GM21723 (cell line): ENCODE measurements at regions not wholly inside any gene's neighbourhood (a gene's known extent, or its start where the extent isn't known, plus 50 kb on each side); places are given as distances from the start of the nearest gene placed in this dataset.
"Not testable (repeated sequence)": the region's sequence is repeated elsewhere in the genome, so short reads cannot be mapped to it uniquely, and the experiment has no call there.

ENCODE experiments used
- ATAC-seq: cut with Tn5 transposase; IDR thresholded peaks from one replicate; pipeline ENCODE4 v1.9.1; 2021; ENCODE audit warnings: mild to moderate bottlenecking, moderate library complexity; ENCODE audit not compliant: unreplicated experiment

DNA sequence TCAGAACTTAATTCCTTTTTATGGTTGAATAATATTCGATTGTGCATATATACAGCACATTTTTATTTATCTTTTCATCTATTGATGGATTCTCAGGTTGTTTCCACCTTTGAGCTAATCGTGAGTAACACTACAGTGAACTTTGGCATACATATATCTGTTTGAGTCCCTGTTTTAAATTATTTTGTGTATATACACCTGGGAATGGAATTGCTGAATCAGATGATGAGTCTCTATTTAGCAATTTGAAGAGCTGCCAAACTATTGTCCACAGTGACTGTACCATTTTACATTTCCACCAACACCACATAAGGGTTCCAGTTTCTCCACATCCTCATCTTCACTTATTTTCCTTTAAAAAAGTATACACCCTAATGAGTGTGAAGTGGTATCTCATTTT lies 166.2 kb upstream of the FGF13 start:
- no peak for ATAC-seq

DNA sequence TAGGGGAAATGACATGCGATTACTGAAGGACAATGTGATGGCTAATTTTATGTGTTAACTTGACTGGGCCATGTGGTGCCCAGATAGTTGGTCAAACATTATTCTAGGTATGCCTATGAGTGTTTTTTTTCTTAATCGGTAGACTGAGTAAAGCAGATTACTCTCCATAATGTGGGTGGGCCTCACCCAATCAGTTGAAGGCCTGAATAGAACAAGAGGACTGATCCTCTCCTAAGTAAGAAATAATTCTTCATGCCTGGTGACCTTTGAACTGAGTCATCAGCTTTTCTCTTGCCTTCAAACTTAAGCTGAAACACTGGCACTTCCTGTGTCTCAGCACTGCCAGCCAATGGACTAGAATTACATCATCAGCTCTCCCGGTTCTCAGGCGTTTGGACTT lies 164.0 kb upstream of the FGF13 start:
- no peak for ATAC-seq

DNA sequence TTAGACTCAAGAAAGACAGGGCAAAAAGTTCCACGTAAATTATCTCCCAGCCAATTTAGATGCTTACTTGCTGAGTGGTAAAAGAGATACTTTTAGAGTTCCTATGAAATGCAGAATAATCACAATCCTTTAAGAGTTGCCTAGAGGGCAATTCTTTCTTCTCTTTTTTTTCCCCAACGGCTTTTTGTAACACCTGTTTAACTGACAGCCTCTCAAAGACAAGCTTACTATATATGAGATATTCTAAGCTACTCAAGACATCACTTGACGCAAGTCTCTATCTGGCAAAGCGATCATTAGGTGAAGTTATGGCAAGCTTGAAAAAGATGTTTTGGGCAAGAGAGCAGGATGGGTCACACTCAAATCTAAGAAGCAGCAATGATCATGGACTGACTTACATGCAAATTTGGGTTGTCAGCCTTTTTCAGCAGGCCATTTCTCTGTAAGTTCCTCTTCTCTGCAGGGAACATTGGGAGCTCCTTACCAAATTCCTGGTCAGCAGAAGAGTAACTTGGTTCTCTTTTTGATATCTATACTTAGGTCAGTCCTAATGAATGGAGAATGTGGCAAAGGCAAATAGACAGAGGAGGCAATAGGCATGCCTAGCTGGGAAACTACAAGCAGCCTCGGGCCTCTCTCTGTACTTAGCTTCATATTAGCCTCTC lies 162.9 kb upstream of the FGF13 start:
- no peak for ATAC-seq

DNA sequence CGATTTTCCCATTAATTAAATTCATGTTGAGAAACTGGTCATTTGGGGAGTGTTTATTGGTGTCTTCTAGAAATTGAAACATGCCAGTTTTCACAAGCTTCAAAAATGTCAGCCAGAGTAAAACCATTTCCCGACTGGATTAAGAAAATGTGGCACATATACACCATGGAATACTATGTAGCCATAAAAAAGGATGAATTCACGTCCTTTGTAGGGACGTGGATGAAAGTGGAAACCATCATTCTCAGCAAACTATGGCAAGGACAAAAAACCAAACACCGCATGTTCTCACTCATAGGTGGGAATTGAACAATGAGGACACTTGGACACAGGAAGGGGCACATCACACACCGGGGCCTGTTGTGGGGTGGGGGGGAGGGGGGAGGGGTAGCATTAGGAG lies 162.1 kb upstream of the FGF13 start:
- ATAC-seq: not testable (repeated sequence)

DNA sequence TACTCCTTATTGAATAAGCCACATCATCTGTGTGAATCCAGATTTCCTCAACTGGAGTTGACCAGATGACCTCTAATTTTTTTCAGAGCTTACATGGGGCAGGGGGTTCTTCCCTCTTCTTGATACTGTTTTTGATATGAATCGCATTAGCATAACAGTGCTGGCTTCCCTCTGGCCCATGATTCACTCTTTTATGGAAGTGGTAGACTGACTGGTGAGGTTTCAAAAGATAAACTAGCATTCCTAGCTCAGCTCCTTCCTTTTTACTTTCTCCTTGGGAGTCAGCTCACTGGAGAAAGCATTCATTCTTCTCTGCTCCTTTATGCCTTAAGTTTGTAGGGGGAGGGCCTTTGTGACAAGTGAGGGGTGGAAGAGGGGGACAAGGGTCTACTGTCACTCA lies 161.0 kb upstream of the FGF13 start:
- ATAC-seq: no peak

DNA sequence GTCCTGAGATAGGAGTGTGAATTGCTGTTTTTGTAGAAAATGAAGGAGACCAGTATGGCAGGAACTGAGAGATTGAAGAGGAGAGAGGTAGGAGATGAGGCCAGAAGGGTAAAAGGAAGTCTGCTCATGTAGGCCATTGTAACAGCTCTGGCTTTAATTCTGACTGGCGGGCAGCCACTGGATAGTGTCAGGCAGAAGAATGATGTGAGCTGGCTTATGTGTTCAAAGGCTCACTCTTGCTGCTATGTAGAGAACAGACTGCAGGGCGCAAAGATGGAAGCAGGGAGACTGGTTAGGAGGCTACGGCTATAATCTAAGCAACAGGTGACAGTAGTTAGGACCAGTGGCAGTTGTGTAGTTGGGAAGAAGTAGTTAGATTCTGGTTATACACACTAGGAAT lies 160.2 kb upstream of the FGF13 start:
- no peak for ATAC-seq

DNA sequence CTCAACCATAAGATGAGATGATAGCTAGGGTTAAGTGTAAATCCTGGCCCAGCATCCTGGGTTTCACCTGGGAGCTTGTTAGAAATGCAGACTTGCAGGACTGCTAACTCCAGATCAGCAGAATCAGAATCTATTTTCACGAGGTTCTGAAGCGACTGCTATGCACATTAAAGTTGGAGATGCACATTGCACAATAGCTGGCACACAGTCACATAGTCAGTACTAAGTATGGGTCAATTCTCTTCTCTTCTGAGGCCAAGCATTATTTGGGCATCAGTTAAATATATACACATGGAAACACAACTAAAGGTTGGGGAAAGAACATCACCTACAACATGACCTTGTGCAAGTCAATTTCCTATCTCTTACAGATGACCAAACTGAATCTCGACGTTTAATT lies 155.1 kb upstream of the FGF13 start:
- no peak for ATAC-seq

DNA sequence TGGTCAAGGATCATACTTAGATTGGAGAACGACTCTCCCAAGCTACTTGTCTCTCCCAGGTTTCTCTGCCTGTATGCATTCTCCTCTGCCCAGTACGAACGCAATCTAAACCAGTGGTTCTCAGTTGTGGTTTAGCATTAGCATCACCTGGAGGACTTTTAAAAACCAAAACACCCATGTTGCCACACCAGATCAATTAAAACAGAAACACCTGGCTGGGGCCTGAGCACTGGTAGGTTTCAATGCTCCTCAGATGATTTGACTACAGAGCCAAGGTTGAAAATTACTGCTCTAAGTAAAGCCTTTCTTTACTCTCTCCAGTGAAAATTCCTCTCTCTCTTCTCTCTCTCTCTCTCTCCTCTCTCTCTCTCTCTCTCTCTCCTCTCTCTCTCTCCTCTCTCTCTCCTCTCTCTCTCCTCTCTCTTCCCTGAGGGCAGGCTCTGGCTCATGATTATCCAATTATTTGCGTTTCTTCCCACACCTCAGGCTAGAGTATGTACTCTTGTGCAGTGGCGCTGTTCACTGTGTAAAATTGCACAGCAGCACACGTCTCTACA lies 153.7 kb upstream of the FGF13 start:
- ATAC-seq: no peak

DNA sequence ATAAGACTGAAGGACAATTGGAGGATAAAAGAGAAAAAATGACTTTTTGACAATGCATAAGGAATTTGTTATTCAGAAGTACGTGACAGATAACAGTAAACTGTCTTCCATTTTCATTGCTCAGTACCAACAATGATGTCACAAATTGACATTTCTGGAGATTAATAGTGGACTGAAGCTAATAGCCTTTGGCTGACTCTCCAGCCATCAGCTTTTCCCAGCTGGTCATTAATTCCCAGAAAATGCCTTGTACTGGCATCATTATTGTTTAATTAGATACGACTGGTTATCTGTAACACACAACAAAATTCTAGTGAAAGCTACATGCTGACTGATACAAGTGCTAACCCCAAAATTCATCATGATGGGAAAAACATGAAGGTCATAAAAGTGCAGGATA lies 147.9 kb upstream of the FGF13 start:
- ATAC-seq: no peak

DNA sequence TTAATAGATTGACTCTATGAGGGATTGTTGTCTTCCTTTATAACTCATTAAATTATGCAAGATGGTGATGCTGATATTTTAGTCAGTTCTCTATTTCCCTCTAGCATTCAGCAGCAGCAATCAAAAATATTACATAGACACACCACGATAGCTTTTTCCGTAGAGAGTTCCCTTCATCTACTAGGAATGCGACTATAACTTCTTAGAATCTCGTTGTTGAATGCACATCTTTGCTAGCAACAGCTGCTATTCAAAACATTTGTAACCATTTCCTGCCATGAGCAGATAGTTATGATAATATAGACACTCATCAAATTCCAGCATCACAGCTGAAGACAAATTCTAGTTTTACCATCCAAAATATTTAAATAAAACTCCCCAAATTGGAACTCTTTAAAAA lies 147.4 kb upstream of the FGF13 start:
- ATAC-seq: no peak

DNA sequence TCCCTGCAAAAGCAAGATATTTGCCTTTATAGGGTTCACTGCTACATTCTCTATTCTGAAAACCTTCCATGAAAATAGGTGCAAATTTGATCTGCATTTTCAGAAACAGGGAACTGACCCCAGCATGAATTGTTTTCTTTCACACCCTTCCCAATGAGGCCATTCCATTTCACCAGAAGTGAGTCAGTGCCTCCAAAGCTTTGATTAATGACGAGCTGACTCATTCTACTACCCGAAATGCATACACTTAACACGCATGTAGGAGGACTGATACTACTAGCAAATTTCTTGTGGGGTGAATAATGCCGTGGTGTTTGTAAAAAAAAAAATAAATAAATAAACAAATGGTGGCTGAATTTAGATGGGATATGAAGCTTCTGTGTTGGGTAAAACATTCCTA lies 146.9 kb upstream of the FGF13 start:
- ATAC-seq: no peak

DNA sequence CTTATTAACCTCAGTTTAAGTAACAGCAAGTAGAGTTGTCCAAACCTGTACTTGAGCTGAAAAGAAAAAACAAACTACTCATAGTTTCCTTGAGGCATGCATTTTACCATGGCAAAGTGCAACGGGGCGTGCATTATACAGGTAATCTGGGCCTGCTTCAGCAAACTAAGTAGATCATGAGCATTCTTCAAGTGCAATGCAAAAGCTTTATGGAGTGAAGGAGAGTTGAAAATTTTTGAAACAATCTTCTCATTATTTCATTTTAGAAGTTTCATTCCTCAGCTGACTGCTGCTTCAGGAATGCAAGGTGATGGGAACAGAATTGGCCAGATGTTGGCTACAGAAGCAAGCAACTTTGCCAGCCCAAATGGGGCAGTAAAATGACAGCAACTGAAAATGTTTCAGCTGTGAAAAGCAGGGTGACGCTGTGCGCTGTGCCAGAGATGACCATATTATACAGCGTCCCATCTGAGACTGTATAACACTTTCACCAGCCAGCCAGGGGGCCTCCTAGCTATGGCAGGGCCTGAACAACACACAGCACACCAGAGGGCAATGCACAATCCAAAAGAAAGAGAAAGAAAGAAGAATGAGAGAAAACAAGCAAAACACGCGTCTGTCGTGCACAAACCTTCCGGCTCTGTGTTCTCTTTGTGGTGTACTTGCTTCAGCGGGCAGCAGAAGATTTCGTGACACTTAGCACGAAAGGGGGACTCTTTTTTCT lies 145.5 kb upstream of the FGF13 start:
- no peak for ATAC-seq

DNA sequence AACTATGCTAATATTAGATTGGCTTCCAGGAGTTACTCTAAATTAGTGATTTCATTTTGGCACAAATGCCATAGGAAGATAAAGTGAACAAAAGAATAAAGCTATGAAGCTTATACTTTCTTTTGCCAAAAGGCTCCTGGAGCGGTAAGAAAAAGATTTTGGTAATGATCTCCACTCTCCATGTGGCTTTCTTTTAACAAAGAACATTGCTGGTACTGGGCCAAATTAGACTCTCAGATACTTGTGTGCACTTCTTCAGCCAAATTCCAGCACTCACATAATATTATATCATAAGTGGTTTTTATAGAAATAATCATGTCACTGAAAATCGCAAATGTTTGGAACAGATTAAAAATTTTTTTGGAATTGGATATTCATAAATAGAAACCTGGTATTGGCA lies 142.4 kb upstream of the FGF13 start:
- ATAC-seq: no peak

DNA sequence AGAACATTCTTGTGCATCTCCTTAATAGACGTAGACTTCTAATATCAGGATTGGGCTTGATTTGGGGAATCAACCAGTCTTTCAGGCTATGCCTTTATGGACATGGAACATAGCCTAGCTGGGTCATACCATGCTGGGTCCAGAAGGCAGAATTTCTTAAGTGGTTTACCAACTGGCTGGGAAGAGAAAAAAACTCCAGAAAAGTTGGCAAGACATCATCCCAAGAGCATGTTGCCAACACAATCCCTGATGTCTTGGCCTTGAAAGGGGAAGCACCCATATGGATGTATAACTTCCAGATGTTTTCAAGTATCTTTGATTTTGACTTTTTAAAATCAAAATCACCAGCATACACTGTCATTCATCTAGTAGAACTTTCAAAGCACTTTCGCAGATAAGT lies 138.0 kb upstream of the FGF13 start:
- no peak for ATAC-seq

DNA sequence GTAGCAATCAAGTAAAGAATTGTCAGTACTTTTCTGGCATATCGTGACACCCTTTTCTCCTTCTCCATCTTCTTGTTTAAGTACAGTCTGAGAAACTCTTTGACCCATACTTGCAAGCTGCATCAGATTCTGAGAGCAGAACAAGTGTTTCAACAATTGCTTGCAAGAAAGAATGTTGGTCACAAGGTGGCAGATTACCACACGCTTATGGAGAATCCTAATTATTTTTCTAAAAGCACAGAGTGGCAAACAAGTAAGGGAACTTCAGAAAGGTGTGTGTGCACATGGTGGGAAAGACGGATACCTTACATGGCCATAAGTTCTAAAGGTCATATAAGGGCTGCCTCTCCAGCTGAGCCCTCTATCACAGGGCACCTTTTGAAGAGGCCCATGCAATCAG lies 136.4 kb upstream of the FGF13 start:
- no peak for ATAC-seq

DNA sequence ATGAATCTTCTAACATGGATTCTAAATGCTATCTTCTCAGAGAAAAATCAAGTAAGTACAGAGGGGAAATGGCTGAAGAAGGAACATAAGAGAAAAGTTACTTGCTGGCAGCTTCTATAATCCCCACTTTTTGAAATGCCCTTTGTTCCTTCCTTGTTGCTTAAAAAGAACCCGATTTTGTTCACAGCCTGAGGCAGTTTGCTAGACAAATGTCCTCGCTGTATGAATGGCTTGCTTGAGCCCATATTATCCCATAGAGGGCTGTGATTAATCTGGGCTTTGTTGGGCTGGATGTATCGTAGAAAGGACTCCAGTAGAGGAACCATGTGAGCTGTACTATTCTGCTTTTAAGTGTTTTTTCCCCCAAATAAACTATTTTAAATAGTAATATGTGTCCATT lies 134.3 kb upstream of the FGF13 start:
- no peak for ATAC-seq

DNA sequence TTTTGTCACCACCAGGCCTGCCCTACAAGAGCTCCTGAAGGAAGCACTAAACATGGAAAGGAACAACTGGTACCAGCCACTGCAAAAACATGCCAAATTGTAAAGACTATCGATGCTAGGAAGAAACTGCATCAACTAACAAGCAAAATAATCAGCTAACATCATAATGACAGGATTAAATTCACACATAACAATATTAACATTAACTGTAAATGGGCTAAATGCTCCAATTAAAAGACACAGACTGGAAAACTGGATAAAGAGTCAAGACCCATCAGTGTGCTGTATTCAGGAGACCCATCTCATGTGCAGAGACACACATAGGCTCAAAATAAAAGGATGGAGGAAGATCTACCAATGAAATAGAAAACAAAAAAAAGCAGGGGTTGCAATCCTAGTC lies 95.9 kb upstream of the FGF13 start:
- ATAC-seq: not testable (repeated sequence)

DNA sequence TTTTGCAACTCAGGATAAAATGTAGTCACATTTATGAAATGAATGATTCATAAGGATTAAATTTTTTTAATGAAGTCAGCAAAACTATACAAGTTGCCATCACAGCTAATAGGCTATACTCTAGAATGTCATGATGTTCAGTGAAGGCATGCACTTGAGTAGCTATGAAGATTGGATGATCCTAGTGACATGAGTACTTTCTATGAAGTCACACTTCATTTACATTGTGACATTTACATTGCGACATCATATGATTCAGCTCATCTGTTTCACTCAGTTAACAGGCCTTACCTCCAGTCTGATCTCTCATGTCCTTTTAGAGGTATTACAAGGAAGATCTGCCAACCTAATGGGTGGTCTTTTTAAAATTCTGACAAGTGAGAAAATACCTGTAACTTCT lies 82.7 kb upstream of the FGF13 start:
- no peak for ATAC-seq

DNA sequence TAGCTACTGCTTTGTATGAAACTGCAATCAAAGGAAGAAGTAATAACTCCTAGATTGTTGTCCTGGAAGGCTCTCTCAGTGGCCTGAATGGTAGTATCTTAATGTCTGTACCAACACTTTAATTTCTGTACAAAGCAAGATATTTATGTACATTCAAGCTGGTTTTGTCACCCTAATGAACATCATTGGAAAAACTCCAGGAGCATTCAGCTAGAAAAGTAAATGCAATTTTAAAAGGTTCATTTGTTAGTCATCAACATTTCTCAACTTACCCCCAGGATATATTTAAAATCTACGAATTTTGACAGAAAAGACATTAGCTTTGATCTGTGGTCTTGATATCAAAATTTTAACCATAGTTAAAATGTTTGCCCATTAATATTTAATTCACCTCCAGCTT lies 80.0 kb upstream of the FGF13 start:
- no peak for ATAC-seq

DNA sequence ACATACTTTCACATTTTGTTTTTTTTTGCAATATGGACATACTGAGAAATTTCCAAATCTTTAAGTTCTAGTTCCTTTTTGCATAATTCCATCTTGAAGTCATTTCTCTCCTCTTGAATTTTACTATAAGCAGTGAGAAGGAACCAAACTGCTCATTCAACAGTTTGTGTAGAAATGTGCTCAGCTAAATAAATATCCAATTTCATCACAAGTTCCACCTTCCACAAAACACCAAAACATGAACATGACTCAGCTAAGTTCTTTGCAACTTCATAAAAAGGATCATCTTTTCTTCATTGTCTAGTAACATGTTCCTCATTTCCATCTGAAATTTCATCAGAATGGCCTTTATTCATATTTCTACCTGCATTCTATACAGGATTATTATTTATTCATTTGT lies 77.3 kb upstream of the FGF13 start:
- no peak for ATAC-seq

DNA sequence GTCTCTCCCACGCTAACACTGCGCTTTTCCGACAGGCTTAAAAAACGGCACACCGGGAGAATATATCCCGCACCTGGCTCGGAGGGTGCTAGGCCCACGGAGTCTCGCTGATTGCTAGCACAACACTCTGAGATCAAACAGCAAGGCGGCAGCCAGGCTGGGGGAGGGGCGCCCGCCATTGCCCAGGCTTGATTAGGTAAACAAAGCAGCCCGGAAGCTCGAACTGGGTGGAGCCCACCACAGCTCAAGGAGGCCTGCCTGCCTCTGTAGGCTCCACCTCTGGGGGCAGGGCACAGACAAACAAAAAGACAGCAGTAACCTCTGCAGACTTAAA lies 67.0 kb upstream of the FGF13 start:
- ATAC-seq: not testable (repeated sequence)

DNA sequence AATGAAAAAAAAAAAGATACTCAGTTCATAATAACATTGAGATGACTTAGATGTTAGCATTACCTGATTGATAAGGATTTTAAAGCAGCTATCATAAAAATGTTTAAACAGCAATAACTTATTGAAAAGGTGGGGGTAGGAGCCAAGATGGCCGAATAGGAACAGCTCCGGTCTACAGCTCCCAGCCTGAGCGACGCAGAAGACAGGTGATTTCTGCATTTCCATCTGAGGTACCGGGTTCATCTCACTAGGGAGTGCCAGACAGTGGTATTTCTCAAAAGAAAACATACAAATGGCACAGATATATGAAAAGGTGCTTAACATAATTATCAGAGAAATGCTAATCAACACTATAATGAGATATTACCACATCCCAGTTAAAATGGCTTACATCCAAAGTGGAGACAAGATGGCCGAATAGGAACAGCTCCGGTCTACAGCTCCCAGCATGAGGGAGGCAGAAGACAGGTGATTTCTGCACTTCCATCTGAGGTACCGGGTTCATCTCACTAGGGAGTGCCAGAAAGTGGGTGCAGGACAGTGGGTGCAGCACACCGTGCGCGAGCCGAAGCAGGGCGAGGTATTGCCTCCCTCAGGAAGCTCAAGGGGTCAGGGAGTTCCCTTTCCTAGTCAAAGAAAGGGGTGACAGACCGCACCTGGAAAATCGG lies 66.5 kb upstream of the FGF13 start:
- ATAC-seq: not testable (repeated sequence)
